K562 (cell line): ENCODE measurements at regions not wholly inside any gene's neighbourhood (a gene's known extent, or its start where the extent isn't known, plus 50 kb on each side); places are given as distances from the start of the nearest gene placed in this dataset.

Source experiments
- CEBPZ ChIP-seq: fragments of 150-350 bp; IDR thresholded peaks from 2 replicates; pipeline ENCODE4 v1.6.1; 2014; ENCODE audit warnings: low read depth, mild to moderate bottlenecking, low read length, borderline replicate concordance
- CREM ChIP-seq: IDR thresholded peaks from 2 replicates; pipeline ENCODE4 v1.6.1; 2014; ENCODE audit warnings: antibody characterized with exemption, low read depth
- ESRRA ChIP-seq: fragments of 450-650 bp; IDR thresholded peaks from 2 replicates; pipeline ENCODE4 v1.6.1; 2014; ENCODE audit warnings: low read depth, mild to moderate bottlenecking, moderate library complexity, borderline replicate concordance
- FOXJ3 ChIP-seq: sonication (generic); formaldehyde crosslinking; IDR thresholded peaks from 2 replicates; pipeline ENCODE4 v1.4.0; 2020; ENCODE audit warnings: mild to moderate bottlenecking, missing genetic modification reagents
- NFIC ChIP-seq: fragments of 450-650 bp; IDR thresholded peaks from 2 replicates; pipeline ENCODE4 v1.6.1; 2017; ENCODE audit warnings: mild to moderate bottlenecking, inconsistent platforms
- POLR2A ChIP-seq: fragments of 450-650 bp; conservative IDR thresholded peaks from 2 replicates; pipeline ENCODE4 v1.6.1; 2016
- SMAD3 ChIP-seq: fragments of 450-650 bp; formaldehyde crosslinking; conservative IDR thresholded peaks from 2 replicates; pipeline ENCODE4 v1.4.0; 2020; ENCODE audit warnings: mild to moderate bottlenecking
- SMAD4 ChIP-seq: fragments of 250-450 bp; sonication (Bioruptor Pico); conservative IDR thresholded peaks from 2 replicates; pipeline ENCODE4 v1.8.0; 2021; ENCODE audit warnings: inconsistent platforms, mild to moderate bottlenecking, moderate library complexity
- SRF ChIP-seq, 2 experiments: fragments of 250-450, 450-650 bp in 1 of 2; sonication (Bioruptor Pico) in 1 of 2; sonication (generic) in 1 of 2; formaldehyde crosslinking; IDR thresholded peaks; 2 replicates each; pipeline versions ENCODE4 v1.5.0 to v1.5.1; 2020 to 2022; ENCODE audit warnings: mild to moderate bottlenecking in 1 of 2, missing genetic modification reagents in 1 of 2
- TF ChIP-seq, protein P1 (sequence below): sonication (generic); formaldehyde crosslinking; IDR thresholded peaks from 2 replicates; pipeline ENCODE4 v1.8.0; 2022; ENCODE audit warnings: mild to moderate bottlenecking, missing genetic modification reagents
- TF ChIP-seq, protein P2 (sequence below), 3 experiments: IDR thresholded peaks in 2 of 3; conservative IDR thresholded peaks in 1 of 3; 2 replicates each; pipeline ENCODE4 v1.5.1; 2011 to 2012; ENCODE audit warnings: low read length in 3 of 3, mild to moderate bottlenecking in 3 of 3, control low read depth in 2 of 3, improper control_type of control experiment in 1 of 3, inconsistent platforms in 1 of 3, low read depth in 1 of 3, mixed read lengths in 1 of 3, moderate library complexity in 1 of 3; ENCODE audit not compliant: insufficient read depth in 2 of 3

DNA sequence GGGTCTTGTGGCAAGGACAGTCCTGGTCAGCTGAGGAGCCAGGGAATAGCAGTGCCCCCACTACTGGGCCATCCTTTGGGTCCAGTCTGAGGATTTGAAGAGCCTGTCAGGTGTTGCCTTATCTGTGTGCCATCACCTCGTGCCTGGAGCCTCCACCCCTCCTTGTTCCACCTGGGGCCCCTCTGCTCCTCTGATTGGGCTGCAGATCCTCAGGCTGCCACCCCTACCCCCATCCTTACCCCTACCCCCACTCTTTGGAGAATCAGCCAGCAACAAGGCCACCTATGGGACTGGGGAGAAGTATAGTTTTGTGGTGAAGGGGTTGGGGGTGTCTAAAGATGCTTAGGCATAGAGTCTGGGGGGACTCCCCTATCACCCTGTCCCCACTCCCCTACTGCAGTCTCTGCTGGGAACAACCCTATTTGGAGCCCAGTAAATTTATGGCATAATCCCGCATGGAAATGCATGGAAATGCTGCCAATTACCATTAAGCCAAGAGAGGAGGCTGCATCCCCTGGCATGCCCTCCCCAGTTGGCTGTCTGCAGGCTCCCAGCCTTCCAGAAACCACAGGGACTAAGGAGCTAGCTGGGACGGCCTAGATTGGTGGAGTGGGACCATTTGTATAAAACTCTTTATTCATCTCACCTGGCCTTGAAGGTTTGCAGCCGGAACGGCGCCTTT is 142.7 kb upstream of the CSF3R start:
- TF ChIP-seq, protein P1, sequence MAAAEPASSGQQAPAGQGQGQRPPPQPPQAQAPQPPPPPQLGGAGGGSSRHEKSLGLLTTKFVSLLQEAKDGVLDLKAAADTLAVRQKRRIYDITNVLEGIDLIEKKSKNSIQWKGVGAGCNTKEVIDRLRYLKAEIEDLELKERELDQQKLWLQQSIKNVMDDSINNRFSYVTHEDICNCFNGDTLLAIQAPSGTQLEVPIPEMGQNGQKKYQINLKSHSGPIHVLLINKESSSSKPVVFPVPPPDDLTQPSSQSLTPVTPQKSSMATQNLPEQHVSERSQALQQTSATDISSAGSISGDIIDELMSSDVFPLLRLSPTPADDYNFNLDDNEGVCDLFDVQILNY: no peak
- TF ChIP-seq ESRRA (no peak), CREM (no peak), FOXJ3 (CRISPR knock-in tag) (no peak), SRF (CRISPR knock-in tag; IDR thresholded peaks at IDR 0.05) (no peak), NFIC (no peak), SMAD3 (CRISPR knock-in tag) (no peak), SMAD4 (CRISPR knock-in tag) (no peak), POLR2A (no peak), CEBPZ (no peak)
- TF ChIP-seq, protein P2, sequence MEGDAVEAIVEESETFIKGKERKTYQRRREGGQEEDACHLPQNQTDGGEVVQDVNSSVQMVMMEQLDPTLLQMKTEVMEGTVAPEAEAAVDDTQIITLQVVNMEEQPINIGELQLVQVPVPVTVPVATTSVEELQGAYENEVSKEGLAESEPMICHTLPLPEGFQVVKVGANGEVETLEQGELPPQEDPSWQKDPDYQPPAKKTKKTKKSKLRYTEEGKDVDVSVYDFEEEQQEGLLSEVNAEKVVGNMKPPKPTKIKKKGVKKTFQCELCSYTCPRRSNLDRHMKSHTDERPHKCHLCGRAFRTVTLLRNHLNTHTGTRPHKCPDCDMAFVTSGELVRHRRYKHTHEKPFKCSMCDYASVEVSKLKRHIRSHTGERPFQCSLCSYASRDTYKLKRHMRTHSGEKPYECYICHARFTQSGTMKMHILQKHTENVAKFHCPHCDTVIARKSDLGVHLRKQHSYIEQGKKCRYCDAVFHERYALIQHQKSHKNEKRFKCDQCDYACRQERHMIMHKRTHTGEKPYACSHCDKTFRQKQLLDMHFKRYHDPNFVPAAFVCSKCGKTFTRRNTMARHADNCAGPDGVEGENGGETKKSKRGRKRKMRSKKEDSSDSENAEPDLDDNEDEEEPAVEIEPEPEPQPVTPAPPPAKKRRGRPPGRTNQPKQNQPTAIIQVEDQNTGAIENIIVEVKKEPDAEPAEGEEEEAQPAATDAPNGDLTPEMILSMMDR (IDR thresholded peaks at IDR 0.05 in 2 of 3, conservative IDR thresholded peaks at IDR 0.05 in 1 of 3; ENCODE audit: insufficient read depth in 2 of 3, low read depth in 1 of 3, low read length in 3 of 3): no peak
